DMS153 treated with DMSO at 0.1 percent for 48 hours (cell line): ENCODE measurements at regions not wholly inside any gene's neighbourhood (a gene's known extent, or its start where the extent isn't known, plus 50 kb on each side); places are given as distances from the start of the nearest gene placed in this dataset.
"Not testable (repeated sequence)": the region's sequence is repeated elsewhere in the genome, so short reads cannot be mapped to it uniquely, and the experiment has no call there.

Experiments
- DNase-seq: peaks from one replicate; lab custom pipeline; 2025; ENCODE audit not compliant: unreplicated experiment; lab: John Stamatoyannopoulos, UW

DNA sequence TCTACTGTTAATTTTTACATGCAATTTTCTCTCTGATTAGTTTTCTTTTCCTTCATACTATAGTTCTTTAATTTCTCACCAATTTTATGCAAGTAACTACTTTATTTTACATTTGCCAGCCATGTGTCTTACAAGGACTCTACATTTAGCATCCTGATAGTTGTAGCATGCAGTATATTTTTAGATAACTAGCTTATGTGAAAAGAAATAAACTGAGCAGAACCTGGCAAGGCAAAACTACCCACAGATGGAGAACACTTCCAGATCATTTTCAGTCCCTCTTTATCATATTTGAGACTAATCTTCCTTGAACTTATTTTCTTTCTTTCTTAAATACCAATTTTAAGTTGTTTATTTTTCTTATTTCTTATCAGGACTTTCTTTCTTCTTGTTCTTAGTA is 943.6 kb downstream of the LRFN5 start:
- DNase-seq = no peak

DNA sequence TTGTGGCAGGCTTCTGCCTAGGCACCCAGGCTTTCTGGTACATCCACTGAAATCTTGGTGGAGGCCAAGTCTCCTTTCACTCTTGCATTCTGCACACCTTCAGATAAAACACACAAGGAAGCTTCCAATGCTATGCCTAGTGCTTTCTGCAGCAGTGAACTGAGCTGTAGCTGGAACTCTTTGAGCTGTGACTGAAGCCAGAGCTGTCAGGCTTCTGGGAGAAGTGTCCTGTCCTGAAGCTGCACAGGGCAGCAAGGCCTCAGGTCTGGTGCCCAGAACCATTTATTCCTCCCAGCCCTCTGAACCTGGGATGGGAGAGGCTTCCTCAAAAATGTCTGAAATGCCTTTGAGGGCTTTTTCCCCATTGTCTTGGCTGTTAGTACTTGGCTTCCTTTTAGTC is 941.7 kb downstream of the LRFN5 start:
- no peak for DNase-seq

DNA sequence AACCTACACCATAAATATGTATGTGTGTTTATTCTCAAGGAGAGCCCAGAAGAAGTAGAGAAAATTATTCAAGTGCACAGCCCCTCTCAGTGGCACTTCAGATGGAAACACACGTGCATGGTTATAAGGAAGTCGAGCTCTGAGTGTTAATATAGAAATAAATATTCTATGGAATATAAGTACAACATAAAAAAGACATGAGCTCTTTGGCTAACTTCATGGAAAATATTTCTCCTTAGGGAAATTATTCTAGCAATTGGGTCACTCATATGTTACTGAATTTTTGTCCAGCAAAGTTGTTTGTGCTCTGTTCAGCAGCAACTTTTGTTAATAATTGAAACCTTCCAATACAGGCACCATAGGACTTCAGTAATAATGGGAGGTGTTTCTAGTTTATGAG is 939.0 kb downstream of the LRFN5 start:
- no peak for DNase-seq

DNA sequence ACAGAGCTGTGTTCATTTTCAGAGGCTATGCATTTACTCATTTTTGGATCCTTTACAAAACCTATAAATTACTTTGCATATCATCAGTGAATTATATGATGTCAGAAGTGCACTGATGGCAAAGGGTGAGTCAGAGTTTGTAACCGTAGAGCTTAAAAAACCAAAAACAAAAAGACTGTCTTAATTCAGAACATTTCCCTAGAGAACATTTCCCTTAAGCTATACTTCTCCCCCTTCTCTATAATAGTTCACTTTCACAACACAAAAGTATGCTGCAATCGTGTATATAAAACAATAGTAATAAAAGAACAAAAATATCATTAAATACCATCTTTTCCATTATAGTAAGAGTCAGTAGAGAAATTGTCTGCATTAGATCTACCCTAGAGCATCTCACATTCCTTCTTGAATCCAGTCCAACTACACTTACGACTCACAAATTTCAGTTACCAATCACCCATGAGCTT is 934.9 kb downstream of the LRFN5 start:
- DNase-seq = no peak

DNA sequence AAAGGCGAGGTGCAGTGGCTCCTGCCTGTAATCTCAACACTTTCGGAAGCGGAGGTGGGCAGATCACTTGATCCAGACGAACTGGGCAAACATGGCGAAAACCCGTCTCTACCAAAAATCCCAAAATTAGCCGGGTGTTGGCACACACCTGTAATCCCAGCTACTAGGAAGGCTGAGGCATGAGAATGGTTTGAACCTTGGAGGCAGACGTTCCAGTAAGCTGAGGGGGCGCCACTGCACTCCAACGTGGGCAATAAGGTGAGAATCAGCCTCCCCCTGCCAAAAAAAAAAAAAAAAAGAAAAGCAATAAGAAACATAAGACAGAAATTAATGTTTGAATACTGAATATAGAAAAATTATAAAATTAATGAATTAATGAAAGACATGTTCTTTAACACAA is 928.7 kb downstream of the LRFN5 start:
- no peak for DNase-seq

DNA sequence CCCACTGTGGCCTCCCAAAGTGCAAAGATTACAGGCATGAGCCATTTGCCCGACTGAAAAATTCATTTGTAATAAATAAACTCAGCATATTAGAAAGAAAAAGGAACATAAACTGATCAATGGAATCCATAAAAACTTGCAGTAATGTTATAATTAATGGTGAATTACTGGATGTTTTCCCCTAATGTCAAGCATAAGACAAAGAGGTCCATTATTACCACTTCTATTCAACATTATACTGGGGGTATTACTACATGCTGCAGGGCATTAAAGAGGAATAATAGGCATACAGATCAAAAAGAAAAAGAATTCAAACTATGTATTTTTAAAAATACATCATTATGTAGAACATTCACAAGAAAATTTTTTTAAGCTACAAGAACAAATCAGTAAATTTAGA is 926.8 kb downstream of the LRFN5 start:
- no peak for DNase-seq

DNA sequence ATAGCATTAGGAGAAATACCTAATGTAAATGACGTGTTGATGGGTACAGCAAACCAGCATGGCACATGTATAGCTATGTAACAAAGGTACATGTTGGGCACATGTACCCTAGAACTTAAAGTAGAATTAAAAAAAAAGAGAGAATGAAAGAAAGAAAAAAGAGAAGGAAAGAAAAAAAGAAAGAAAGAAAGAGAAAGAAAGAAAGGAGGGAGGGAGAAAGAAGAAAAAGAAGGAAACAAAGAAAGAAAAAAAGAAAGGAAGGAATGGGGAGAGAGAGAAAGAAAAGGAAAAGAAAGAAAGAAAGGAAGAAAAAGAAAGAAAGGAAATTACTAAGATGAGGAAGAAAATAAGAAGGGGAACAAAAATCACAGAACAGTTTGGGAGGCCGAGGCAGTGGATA is 925.5 kb downstream of the LRFN5 start:
- DNase-seq = no peak

DNA sequence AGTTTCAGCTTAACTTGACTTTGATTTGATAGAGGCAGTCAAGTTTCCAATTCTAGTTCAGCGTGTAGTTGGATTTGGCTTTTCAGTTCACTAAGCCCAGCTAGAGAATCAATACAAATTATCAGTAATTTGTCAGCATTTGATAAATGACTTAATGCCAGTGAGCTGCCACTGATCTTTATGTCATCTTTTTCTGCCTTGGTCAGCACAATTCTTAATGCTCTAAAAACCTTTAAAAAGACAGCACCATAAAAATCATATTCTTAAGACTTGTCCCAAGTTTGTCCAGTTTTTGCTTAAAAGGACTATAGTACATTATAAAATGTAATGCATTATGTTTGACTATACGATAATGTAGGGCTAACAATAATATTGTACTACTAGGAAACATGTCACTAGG is 920.5 kb downstream of the LRFN5 start:
- no peak for DNase-seq

DNA sequence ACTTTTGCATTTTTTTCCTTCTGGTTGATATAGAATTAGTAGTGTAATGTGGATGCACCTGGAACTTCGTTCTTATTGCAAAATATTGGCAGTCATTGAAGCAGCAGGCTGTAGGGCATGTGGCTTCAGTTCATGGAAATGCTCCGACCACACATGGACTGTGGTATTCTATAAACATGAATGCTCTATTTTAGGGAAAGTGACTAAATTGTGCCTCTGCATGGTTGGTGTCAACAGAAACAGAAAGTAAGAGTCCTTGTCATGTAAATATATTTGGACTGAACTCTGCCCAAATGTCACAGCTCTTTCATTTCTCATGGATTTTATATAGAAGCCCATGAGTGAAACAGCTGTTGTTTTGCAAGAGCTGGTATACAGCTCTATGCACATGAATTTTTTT is 917.0 kb downstream of the LRFN5 start:
- DNase-seq = no peak

DNA sequence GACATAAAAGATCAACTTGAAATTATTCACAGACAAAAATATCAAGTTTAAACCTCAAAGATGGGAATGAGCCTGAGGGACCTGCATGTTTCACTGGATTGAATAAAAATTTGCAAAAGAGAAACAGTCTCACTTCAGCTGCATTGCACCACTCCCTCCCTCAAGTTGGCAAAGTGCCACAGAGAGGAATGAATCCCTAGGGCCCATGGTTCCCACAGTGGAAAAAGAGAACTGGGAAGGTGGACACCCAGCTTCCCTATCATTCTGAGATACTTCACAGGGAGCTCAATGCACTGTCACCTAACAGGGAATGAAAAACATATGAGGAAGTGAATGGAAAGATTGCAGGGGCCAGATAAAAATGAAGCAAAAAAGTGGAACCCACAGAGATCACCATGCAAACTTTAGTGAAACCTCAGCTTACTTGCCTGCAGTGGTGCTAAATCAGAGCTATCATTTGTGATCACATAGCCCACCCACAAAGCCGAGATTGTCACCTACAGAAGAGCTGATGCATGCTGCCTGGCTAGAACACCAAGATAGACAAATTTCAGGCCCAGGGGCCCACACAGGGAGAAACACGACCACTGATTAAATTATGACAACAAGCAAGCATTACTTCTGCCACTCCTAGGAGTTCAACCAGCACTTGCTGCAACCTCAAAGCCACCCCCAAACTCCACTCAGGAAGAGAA is 911.3 kb downstream of the LRFN5 start:
- DNase-seq = no peak

DNA sequence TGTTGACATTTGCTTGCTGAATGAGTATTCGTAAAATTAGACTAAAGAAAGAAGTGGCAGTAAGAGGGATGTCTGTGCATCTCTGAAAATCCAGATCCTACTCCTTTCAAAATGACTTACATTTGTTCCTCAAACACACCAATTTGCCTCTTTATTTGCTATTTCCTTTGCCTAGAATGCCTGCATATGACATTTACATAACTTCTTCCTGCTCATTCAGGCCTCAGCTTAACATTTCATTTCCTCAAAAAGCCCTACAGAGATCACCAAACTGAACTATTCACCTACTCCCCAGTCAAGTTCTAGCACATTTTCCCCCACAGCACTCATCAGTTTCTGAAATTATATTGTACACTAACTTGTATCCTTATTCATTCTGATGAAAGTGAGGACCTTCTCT is 907.2 kb downstream of the LRFN5 start:
- no peak for DNase-seq

DNA sequence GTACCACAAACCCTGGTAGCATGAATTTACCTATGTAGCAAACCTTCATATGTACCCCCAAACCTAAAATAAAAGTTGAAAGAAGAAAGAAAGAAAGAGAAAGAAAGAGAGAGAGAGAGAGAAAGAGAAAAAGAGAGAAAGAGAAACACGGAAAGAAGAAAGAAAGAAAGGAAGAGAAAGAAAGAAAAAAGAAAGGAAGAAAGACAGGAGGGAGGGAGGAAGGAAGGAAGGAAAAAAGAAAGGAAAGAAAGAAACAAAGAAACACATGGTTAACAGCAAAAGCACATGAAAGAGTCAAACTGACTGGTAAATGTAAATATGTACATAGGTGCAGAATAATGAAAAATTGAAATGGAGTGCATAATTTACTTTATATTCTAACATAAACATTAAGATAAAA is 903.4 kb downstream of the LRFN5 start:
- DNase-seq = no peak

DNA sequence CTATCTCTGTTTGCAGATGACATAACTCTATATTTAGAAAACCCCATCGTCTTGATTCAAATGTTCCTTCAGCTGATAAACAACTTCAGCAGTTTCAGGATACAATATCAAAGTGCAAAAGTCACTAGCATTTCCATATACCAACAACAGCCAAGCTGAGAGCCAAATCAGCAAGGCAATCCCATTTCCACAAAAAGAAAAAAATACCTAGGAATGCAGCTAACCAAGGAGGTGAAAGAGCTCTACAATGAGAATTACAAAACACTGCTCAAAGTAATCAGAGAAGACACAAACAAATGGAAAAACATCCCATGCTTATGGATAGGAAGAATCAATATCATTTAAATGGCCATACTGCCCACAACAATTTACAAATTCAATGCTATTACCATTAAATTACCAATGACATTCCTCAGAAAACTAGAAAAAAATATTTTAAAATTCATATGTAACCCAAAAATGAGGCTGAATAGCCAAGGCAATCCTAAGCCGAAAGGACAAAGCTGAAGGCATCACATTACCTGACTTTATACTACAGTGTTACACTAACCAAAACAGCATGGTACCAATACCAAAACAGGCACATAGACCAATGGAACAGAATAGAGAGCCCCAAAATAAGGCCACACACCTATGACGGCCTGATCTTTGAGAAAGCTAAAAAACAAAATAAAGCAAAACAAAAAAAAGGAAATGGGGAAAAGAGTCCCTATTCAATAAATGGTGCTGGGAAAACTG is 901.7 kb downstream of the LRFN5 start:
- DNase-seq = no peak

DNA sequence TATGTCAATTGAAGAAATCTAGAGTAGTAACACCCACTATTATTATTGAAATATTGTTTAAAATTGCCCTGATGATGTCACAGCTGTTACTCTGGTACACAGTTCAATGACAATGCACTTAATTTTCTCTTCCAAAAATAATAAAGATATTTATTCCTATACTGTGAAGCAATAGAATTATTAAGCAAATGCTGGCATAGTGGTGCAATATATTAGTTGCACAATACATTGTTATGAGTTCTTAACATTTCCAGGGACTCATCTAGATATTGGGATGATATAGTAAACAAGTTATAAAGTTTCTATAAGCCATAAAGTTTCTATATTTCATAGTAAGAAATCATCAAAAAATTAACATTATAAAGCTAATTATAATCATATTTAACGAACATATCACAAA is 897.8 kb downstream of the LRFN5 start:
- no peak for DNase-seq

DNA sequence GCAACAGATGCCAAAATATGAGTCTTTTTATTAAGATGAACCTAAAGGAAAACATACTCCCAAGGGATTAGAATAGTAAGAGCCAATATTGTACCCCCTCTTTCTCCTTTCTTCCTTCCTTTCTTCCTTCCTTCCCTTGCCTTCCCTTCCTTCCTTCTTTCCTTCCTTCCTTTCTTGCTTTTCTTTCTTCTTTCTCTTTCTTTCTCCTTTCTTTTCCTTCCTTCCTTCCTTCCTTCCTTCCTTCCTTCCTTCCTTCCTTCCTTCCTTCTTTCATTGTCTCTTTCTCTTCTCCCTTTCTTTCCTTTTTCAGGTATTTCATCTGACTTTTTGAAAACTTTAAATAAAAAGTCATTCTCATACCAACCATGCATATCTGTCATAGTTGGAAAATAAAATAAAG is 892.5 kb downstream of the LRFN5 start:
- DNase-seq = no peak

DNA sequence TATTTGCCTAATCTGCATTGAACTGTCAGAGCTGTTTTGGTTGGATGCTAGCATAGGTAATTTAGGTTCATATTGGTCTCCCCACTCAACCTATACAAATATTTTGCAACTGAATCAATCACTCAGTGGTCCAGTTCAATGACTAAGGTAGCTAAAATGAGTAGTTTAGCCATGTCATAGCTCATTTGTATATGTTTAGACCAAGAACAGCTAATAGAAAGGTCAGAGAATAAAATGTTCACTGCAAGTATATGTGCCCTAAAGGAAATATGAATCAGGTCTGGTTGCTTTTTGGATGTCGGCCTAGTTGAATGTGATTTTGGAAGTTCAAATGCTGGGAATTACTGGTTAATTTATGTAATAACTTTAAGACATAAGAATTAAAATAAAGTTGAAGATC is 883.9 kb downstream of the LRFN5 start:
- no peak for DNase-seq

DNA sequence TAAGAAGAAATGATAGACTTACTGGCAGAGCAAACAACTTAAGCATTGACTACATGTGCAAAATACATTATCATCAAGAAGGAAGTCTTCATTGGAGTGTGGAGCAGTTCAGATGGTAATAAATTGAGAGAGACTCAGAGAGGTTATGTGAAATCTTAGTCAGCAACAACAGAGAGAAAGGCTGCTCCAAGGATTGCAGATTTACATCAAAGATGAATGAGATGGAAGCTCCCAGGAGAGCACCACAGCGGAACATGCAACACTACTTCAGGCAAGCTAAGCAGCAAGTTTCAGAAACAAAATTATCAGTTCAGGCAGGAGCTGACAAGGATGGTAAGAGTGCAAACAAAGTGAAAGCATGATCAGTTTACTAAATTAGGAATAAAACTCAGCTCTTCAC is 882.3 kb downstream of the LRFN5 start:
- DNase-seq = no peak

DNA sequence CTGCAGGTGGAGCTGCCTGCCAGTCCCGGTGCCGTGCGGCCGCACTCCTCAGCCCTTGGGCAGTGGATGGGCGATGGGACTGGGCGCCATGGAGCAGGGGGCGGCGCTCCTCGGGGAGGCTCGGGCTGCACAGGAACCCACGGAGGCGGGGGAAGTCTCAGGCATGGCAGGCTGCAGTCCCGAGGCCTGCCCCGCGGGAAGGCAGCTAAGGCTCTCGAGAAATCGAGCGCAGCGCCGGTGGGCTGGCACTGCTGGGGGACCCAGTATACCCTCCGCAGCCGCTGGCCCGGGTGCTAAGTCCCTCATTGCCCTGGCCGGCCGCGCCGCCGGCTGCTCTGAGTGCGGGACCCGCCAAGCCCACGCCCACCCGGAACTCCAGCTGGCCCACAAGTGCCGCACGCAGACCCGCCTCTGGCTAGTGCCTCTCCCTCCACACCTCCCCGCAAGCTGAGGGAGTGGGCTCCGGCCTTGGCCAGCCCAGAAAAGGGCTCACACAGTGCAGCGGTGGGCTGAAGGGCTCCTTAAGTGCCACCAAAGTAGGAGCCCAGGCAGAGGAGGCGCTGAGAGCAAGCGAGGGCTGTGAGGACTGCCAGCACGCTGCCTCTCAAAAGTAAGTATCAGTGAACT is 875.8 kb downstream of the LRFN5 start:
- not testable (repeated sequence) for DNase-seq

DNA sequence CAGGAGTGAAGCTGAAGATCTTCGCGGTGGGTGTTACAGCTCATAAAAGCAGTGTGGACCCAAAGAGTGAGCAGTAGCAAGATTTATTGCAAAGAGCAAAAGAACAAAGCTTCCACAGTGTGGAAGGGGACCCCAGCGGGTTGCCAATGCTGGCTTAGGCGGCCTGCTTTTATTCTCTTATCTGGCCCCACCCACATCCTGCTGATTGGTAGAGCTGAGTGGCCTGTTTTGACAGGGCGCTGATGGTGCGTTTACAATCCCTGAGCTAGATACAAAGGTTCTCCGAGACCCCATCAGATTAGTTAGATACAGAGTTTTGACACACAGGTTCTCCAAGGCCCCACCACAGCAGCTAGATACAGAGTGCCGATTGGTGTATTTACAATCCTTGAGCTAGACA is 875.0 kb downstream of the LRFN5 start:
- not testable (repeated sequence) for DNase-seq

DNA sequence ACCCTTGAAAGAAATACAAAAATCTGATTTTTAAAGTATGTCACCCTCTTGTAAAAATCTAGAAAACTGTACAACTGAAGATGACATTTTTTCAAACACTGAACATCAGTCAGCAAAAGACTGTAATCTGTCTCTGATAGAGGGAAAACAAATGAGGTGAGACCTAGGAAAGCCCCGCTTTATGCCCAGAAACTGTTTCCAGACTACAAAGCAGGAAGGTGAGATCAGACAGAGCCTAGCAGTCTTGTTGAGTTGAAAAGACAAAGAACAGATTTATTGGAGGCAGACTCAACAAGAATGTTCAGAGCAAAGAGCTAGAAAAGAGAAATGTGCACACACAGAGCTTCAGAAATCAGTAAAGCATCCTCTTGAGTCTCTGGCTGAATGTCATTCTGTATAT is 873.6 kb downstream of the LRFN5 start:
- no peak for DNase-seq

DNA sequence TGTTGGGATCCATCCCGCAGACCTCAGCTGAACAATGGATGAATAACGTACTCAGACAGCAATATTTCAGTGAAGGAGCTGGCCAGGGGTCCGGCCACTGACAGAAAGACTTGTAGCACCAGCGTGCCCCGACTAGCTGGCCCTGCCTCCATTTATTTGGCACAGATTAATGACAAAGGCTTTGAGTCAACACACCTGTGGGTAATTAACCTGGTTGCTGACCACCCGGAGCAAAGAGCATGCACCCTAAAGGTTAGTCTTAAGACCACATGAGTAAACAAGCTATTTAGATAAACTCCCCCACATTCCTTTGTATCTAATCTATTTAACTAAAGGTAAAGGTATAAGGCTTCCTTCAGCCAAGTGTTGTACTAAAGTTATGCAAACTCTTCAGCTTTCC is 868.6 kb downstream of the LRFN5 start:
- no peak for DNase-seq

DNA sequence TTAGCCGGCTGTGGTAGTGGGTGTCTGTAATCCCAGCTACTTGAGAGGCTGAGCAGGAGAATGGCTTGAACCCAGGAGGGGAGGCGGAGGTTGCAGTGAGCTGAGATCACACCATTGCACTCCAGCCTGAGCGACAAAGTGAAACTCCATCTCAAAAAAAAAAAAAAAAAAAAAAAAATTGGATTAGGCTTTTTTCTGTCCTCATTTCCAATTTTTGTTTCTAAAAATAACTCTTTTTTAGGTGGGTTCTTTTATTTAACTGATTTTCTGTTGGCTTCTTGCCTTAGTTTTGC is 863.7 kb downstream of the LRFN5 start:
- no peak for DNase-seq
